ENCODE measurements at regions not wholly inside any gene's neighbourhood (a gene's known extent, or its start where the extent isn't known, plus 50 kb on each side); places are given as distances from the start of the nearest gene placed in this dataset.

DNA sequence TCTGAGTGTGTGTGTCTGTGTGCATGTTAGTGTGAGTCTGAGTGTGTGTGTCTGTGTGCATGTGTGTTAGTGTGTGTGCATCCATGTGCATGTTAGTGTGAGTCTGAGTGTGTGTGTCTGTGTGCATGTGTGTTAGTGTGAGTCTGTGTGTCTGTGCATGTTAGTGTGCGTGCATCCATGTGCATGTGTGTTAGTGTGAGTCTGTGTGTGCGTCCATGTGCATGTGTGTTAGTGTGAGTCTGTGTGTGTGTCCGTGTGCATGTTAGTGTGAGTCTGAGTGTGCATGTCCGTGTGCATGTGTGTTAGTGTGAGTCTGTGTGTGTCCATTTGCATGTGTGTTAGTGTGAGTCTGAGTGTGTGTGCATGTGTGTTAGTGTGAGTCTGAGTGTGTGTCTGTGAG lies 76.6 kb upstream of the ACTRT2 start:
- TF ChIP-seq CTCF (conservative IDR thresholded peaks at IDR 0.05; ENCODE audit: low read length) (no peak), EZH2phosphoT487 (IDR thresholded peaks at IDR 0.05; ENCODE audit: borderline replicate concordance, low read depth, low read length) (no peak)
